ENCODE measurements at regions not wholly inside any gene's neighbourhood (a gene's known extent, or its start where the extent isn't known, plus 50 kb on each side); places are given as distances from the start of the nearest gene placed in this dataset.

DNA sequence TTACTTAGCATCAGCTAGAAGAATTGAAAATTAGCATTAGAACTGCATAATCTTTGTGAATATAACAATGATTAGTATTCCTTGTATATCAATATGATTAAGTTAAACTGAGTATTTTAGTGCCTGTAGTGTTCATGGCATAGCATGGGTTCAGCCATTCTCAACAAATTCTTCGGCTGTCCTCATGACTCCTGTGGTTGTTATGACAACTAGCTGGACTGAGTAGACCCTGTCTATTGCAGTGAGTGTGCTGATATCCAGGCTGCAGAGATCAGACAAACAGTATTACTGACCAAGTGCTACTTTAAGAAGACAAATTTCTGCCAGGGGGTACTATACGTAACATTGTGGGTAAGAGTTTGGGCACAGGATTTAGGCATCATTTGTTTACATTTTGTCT is 125.9 kb downstream of the NUDT12 start:
- Histone ChIP-seq H3K4me3 (ENCODE audit: insufficient read depth, low read depth, low read length) (no peak overlapping the region), H2AFZ (ENCODE audit: low read depth, low read length) (no peak overlapping the region), H3K79me2 (ENCODE audit: insufficient read depth, low read length) (no peaks in the 10 kb centered on the region), H4K20me1 (ENCODE audit: insufficient read depth, low read length) (no peaks in the 10 kb centered on the region), H3K27ac (ENCODE audit: low read depth, low read length) (no peak overlapping the region), H3K36me3 (ENCODE audit: insufficient read depth, low read length) (no peaks in the 10 kb centered on the region), H3K4me2 (ENCODE audit: low read length) (no peak overlapping the region), H3K9me3 (ENCODE audit: insufficient read depth, low read depth, low read length) (no peaks in the 10 kb centered on the region), H3K4me1 (ENCODE audit: insufficient read depth, low read length) (peaks cover 5% of the 10 kb centered on the region), H3K27me3 (ENCODE audit: insufficient read depth, low read length) (no peaks in the 10 kb centered on the region), H3K9ac (ENCODE audit: low read length) (no peak overlapping the region)
- no peak for FAIRE-seq
- Mint-ChIP-seq H3K27ac (ENCODE audit: unreplicated experiment) (no peak overlapping the region), H3K4me3 (ENCODE audit: unreplicated experiment) (no peak overlapping the region), H3K9me3 (ENCODE audit: unreplicated experiment) (peaks cover 5% of the 10 kb centered on the region), H3K36me3 (ENCODE audit: low read depth, unreplicated experiment) (no peaks in the 10 kb centered on the region), H3K27me3 (ENCODE audit: low read depth, unreplicated experiment) (no peaks in the 10 kb centered on the region), H3K4me1 (ENCODE audit: low read depth, unreplicated experiment) (peaks cover 22% of the 10 kb centered on the region)
- TF ChIP-seq EZH2 (IDR thresholded peaks at IDR 0.05; ENCODE audit: insufficient read depth, low read length), result no peak
- no peak for TF ChIP-seq CTCF (IDR thresholded peaks at IDR 0.05; ENCODE audit: insufficient read depth, low read depth, low read length)
- no peak for DNase-seq (ENCODE audit: low read depth)

DNA sequence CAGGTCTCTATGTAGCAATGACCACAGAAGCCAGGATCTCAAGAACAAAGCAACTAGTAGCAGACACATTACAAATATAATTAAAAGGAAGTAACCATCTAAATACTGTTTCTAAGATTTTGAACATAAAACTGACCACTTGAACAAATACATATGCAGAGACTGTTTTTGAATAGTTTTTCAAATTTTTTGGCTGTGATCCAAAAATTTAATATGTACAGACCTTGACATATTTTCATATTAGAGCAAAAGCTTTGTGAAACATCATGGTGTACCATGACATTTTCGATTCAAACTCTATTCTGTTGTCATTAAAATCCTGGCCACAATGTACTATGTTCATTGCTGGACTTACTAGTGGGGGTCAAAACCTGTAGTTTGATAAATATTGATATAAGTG is 126.5 kb downstream of the NUDT12 start:
- H3K4me2 ChIP-seq (ENCODE audit: low read length), result no peak overlapping the region
- no peaks in the 10 kb centered on the region for H3K36me3 ChIP-seq (ENCODE audit: insufficient read depth, low read length)
- Mint-ChIP-seq H3K27me3 (ENCODE audit: low read depth, unreplicated experiment) (no peaks in the 10 kb centered on the region), H3K9me3 (ENCODE audit: unreplicated experiment) (peaks cover 5% of the 10 kb centered on the region), H3K4me1 (ENCODE audit: low read depth, unreplicated experiment) (peaks cover 28% of the 10 kb centered on the region), H3K27ac (ENCODE audit: unreplicated experiment) (no peak overlapping the region), H3K4me3 (ENCODE audit: unreplicated experiment) (no peak overlapping the region), H3K36me3 (ENCODE audit: low read depth, unreplicated experiment) (no peaks in the 10 kb centered on the region)
- H4K20me1 ChIP-seq (ENCODE audit: insufficient read depth, low read length), result no peaks in the 10 kb centered on the region
- DNase-seq (ENCODE audit: low read depth), result no peak
- H3K4me1 ChIP-seq (ENCODE audit: insufficient read depth, low read length), result peaks cover 9% of the 10 kb centered on the region
- H3K27me3 ChIP-seq (ENCODE audit: insufficient read depth, low read length), result no peaks in the 10 kb centered on the region
- no peaks in the 10 kb centered on the region for H3K9me3 ChIP-seq (ENCODE audit: insufficient read depth, low read depth, low read length)
- no peak overlapping the region for H3K9ac ChIP-seq (ENCODE audit: low read length)
- FAIRE-seq, result no peak
- no peaks in the 10 kb centered on the region for H3K79me2 ChIP-seq (ENCODE audit: insufficient read depth, low read length)
- H2AFZ ChIP-seq (ENCODE audit: low read depth, low read length), result no peak overlapping the region
- TF ChIP-seq EZH2 (IDR thresholded peaks at IDR 0.05; ENCODE audit: insufficient read depth, low read length) (no peak), CTCF (IDR thresholded peaks at IDR 0.05; ENCODE audit: insufficient read depth, low read depth, low read length) (no peak)
- no peak overlapping the region for H3K27ac ChIP-seq (ENCODE audit: low read depth, low read length)
- no peak overlapping the region for H3K4me3 ChIP-seq (ENCODE audit: insufficient read depth, low read depth, low read length)

GRCh38 chr5:103435136-103435889 is 127.3 kb downstream of the NUDT12 start:
- H3K9ac ChIP-seq (ENCODE audit: low read length), result peak overlapping the region; percentile 18
- no peak overlapping the region for H3K27ac ChIP-seq (ENCODE audit: low read depth, low read length)
- Mint-ChIP-seq H3K27ac (ENCODE audit: unreplicated experiment) (no peak overlapping the region), H3K4me3 (ENCODE audit: unreplicated experiment) (no peak overlapping the region), H3K27me3 (ENCODE audit: low read depth, unreplicated experiment) (no peaks in the 10 kb centered on the region), H3K4me1 (ENCODE audit: low read depth, unreplicated experiment) (peaks cover 30% of the 10 kb centered on the region), H3K9me3 (ENCODE audit: unreplicated experiment) (peaks cover 3% of the 10 kb centered on the region), H3K36me3 (ENCODE audit: low read depth, unreplicated experiment) (no peaks in the 10 kb centered on the region)
- H3K4me2 ChIP-seq (ENCODE audit: low read length), result peak overlapping the region; percentile 6
- no peak overlapping the region for H3K4me3 ChIP-seq (ENCODE audit: insufficient read depth, low read depth, low read length)
- H3K4me1 ChIP-seq (ENCODE audit: insufficient read depth, low read length), result peaks cover 9% of the 10 kb centered on the region
- H3K9me3 ChIP-seq (ENCODE audit: insufficient read depth, low read depth, low read length), result no peaks in the 10 kb centered on the region
- FAIRE-seq (no peak), DNase-seq (ENCODE audit: low read depth) (no peak)
- H3K27me3 ChIP-seq (ENCODE audit: insufficient read depth, low read length), result no peaks in the 10 kb centered on the region
- H3K36me3 ChIP-seq (ENCODE audit: insufficient read depth, low read length), result no peaks in the 10 kb centered on the region
- no peak for TF ChIP-seq CTCF (IDR thresholded peaks at IDR 0.05; ENCODE audit: insufficient read depth, low read depth, low read length)
- no peak for TF ChIP-seq EZH2 (IDR thresholded peaks at IDR 0.05; ENCODE audit: insufficient read depth, low read length)
- no peak overlapping the region for H2AFZ ChIP-seq (ENCODE audit: low read depth, low read length)
- no peaks in the 10 kb centered on the region for H3K79me2 ChIP-seq (ENCODE audit: insufficient read depth, low read length)
- no peaks in the 10 kb centered on the region for H4K20me1 ChIP-seq (ENCODE audit: insufficient read depth, low read length)

Measured in astrocyte (in vitro differentiated cells and primary cell).